Neural cell (in vitro differentiated cells): ENCODE measurements at regions not wholly inside any gene's neighbourhood (a gene's known extent, or its start where the extent isn't known, plus 50 kb on each side); places are given as distances from the start of the nearest gene placed in this dataset.

Experiments used
- H2AFZ ChIP-seq: fragments of 200-600, 300-800 bp; sonication (generic), shearing (Covaris generic); 2 replicates; pipeline ENCODE4 v1.6.0; 2014; ENCODE audit warnings: low read depth, mild to moderate bottlenecking, antibody characterized with exemption, low read length, moderate library complexity
- H3F3A ChIP-seq: fragments of 200-600 bp; shearing (Covaris generic); 2 replicates; pipeline ENCODE4 v1.6.1; 2016; ENCODE audit warnings: mild to moderate bottlenecking, moderate library complexity, mixed read lengths, antibody characterized with exemption, low read length; ENCODE audit not compliant: insufficient read depth, poor library complexity, severe bottlenecking
- H3K27ac ChIP-seq: fragments of 200-600, 300-800 bp; sonication (generic), shearing (Covaris generic); 2 replicates; pipeline ENCODE4 v1.5.1; 2014; ENCODE audit warnings: mild to moderate bottlenecking, low read length, moderate library complexity
- H3K27me3 ChIP-seq: fragments of 300-800, 200-600 bp; sonication (generic), shearing (Covaris generic); 2 replicates; pipeline ENCODE4 v1.6.0; 2014; ENCODE audit warnings: mild to moderate bottlenecking, low read depth, low read length, moderate library complexity; ENCODE audit not compliant: insufficient read depth
- H3K36me3 ChIP-seq: fragments of 300-800, 200-600 bp; sonication (generic), shearing (Covaris generic); 2 replicates; pipeline ENCODE4 v1.5.1; 2014; ENCODE audit warnings: mild to moderate bottlenecking, antibody characterized with exemption, low read length, moderate library complexity; ENCODE audit not compliant: insufficient read depth
- H3K4me2 ChIP-seq: fragments of 300-800, 200-600 bp; sonication (generic), shearing (Covaris generic); 2 replicates; pipeline ENCODE4 v1.6.0; 2014; ENCODE audit warnings: mild to moderate bottlenecking, low read length
- H3K4me3 ChIP-seq: fragments of 300-800, 200-600 bp; sonication (generic), shearing (Covaris generic); 2 replicates; pipeline ENCODE4 v1.5.1; 2014; ENCODE audit warnings: mild to moderate bottlenecking, low read length, moderate library complexity
- H3K79me2 ChIP-seq: fragments of 200-600 bp; shearing (Covaris generic); replicated peaks from 2 replicates; pipeline ENCODE4 v1.6.0; 2014; ENCODE audit warnings: mild to moderate bottlenecking, low read length, moderate library complexity; ENCODE audit not compliant: insufficient read depth
- H3K9ac ChIP-seq: fragments of 300-800, 200-600 bp; sonication (generic), shearing (Covaris generic); 2 replicates; pipeline ENCODE4 v1.6.1; 2016; ENCODE audit warnings: mild to moderate bottlenecking, low read length, mixed read lengths
- H3K9me2 ChIP-seq: fragments of 200-600 bp; shearing (Covaris generic); 2 replicates; pipeline ENCODE4 v1.6.1; 2016; ENCODE audit warnings: mild to moderate bottlenecking, low read length, mixed read lengths; ENCODE audit not compliant: insufficient read depth
- H3K9me3 ChIP-seq: fragments of 200-600, 300-800 bp; sonication (generic), shearing (Covaris generic); 2 replicates; pipeline ENCODE4 v1.6.1; 2016; ENCODE audit warnings: mild to moderate bottlenecking, mixed run types, low read length, moderate library complexity, mixed read lengths
- H4K20me1 ChIP-seq: fragments of 200-600 bp; shearing (Covaris generic); 2 replicates; pipeline ENCODE4 v1.6.1; 2016; ENCODE audit warnings: mild to moderate bottlenecking, mixed run types; ENCODE audit not compliant: insufficient read depth
- CTCF ChIP-seq: fragments of 450-650 bp; IDR thresholded peaks from 2 replicates; pipeline ENCODE4 v1.5.1; 2014; ENCODE audit warnings: antibody characterized with exemption, mild to moderate bottlenecking, moderate library complexity; ENCODE audit not compliant: poor library complexity, severe bottlenecking
- EP300 ChIP-seq: fragments of 450-650 bp; conservative IDR thresholded peaks from 2 replicates; pipeline ENCODE4 v1.6.1; 2014; ENCODE audit warnings: antibody characterized with exemption, mild to moderate bottlenecking, moderate library complexity; ENCODE audit not compliant: poor library complexity, severe bottlenecking
- EZH2 ChIP-seq: fragments of 200-600, 300-800 bp; shearing (Covaris generic), sonication (generic); IDR thresholded peaks from 2 replicates; pipeline ENCODE4 v1.6.1; 2014; ENCODE audit warnings: antibody characterized with exemption, low read length, borderline replicate concordance, mild to moderate bottlenecking; ENCODE audit not compliant: insufficient read depth, poor library complexity, severe bottlenecking
- MXI1 ChIP-seq: fragments of 450-650 bp; conservative IDR thresholded peaks from 2 replicates; pipeline ENCODE4 v1.6.1; 2014; ENCODE audit warnings: antibody characterized with exemption, mild to moderate bottlenecking; ENCODE audit not compliant: poor library complexity, severe bottlenecking
- POLR2AphosphoS5 ChIP-seq: IDR thresholded peaks from 2 replicates; pipeline ENCODE4 v1.6.1; 2012
- RAD21 ChIP-seq: fragments of 450-650 bp; conservative IDR thresholded peaks from 2 replicates; pipeline ENCODE4 v1.6.1; 2014; ENCODE audit warnings: antibody characterized with exemption, mild to moderate bottlenecking, moderate library complexity
- REST ChIP-seq: IDR thresholded peaks from 2 replicates; pipeline ENCODE4 v1.6.1; 2012; ENCODE audit warnings: borderline replicate concordance
- SMC3 ChIP-seq: fragments of 450-650 bp; conservative IDR thresholded peaks from 2 replicates; pipeline ENCODE4 v1.6.1; 2014; ENCODE audit warnings: antibody characterized with exemption, mild to moderate bottlenecking, moderate library complexity; ENCODE audit not compliant: poor library complexity
- TAF1 ChIP-seq: IDR thresholded peaks from 2 replicates; pipeline ENCODE4 v1.6.1; 2012; ENCODE audit warnings: low read depth

GRCh38 chr2:226676618-226677017 lies 123.0 kb downstream of the IRS1 start:
- Histone ChIP-seq H3K27me3 (no peaks in the 10 kb centered on the region), H3K79me2 (no peaks in the 10 kb centered on the region), H2AFZ (no peak overlapping the region), H3K27ac (no peak overlapping the region), H4K20me1 (no peaks in the 10 kb centered on the region), H3F3A (no peaks in the 10 kb centered on the region), H3K4me2 (no peak overlapping the region), H3K9ac (no peak overlapping the region), H3K4me3 (no peak overlapping the region), H3K36me3 (no peaks in the 10 kb centered on the region), H3K9me3 (no peaks in the 10 kb centered on the region), H3K9me2 (no peaks in the 10 kb centered on the region)
- TF ChIP-seq REST (no peak), RAD21 (no peak), SMC3 (no peak), EP300 (no peak)

- TF ChIP-seq MXI1 = no peak
- no peak for TF ChIP-seq POLR2AphosphoS5
- TF ChIP-seq CTCF = no peak
- no peak for TF ChIP-seq REST
- no peak for TF ChIP-seq EP300
- no peak for TF ChIP-seq EZH2
- TF ChIP-seq RAD21 = no peak
- TF ChIP-seq SMC3 = no peak
- no peak for TF ChIP-seq TAF1
- Histone ChIP-seq H3K9me2 (no peaks in the 10 kb centered on the region), H3K4me3 (no peak overlapping the region), H3K27me3 (no peaks in the 10 kb centered on the region), H3F3A (no peaks in the 10 kb centered on the region), H3K36me3 (no peaks in the 10 kb centered on the region), H3K4me2 (no peak overlapping the region), H3K9me3 (no peaks in the 10 kb centered on the region), H3K79me2 (no peaks in the 10 kb centered on the region), H2AFZ (no peak overlapping the region), H3K9ac (no peak overlapping the region), H3K27ac (no peak overlapping the region), H4K20me1 (no peaks in the 10 kb centered on the region)
These were observed 125.5 kb downstream of the IRS1 start for GRCh38 chr2:226674123-226674522.
